ENCODE measurements at regions not wholly inside any gene's neighbourhood (a gene's known extent, or its start where the extent isn't known, plus 50 kb on each side); places are given as distances from the start of the nearest gene placed in this dataset.

DNA sequence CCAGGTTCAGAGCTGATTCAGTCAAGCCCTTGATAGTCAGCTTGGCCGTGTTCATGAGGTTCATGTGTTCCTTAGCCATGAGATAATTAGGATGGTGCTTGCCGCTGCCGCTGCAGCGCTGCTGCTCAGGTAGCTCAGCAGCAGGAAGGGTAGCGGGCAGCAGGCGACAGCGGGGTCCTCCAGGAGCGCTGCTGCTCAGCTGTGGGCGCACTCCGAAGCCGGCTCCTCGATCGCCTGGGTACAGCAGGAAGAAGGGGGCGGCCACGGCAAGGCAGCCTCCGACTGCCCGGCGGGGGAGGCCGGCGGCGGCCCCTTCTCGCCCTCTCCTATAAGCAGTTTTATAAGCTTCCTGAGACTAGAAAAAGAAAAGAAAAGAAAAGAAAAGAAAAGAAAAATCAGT, 1253.6 kb downstream of the EFNA5 start:
- H3K79me2 ChIP-seq (ENCODE audit: insufficient read depth, low read length): no peaks in the 10 kb centered on the region
- H3K9me3 Mint-ChIP-seq (ENCODE audit: unreplicated experiment): no peaks in the 10 kb centered on the region
- H3K27me3 ChIP-seq (ENCODE audit: insufficient read depth, low read length): peaks cover 3% of the 10 kb centered on the region
- TF ChIP-seq, protein P1, sequence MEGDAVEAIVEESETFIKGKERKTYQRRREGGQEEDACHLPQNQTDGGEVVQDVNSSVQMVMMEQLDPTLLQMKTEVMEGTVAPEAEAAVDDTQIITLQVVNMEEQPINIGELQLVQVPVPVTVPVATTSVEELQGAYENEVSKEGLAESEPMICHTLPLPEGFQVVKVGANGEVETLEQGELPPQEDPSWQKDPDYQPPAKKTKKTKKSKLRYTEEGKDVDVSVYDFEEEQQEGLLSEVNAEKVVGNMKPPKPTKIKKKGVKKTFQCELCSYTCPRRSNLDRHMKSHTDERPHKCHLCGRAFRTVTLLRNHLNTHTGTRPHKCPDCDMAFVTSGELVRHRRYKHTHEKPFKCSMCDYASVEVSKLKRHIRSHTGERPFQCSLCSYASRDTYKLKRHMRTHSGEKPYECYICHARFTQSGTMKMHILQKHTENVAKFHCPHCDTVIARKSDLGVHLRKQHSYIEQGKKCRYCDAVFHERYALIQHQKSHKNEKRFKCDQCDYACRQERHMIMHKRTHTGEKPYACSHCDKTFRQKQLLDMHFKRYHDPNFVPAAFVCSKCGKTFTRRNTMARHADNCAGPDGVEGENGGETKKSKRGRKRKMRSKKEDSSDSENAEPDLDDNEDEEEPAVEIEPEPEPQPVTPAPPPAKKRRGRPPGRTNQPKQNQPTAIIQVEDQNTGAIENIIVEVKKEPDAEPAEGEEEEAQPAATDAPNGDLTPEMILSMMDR (IDR thresholded peaks at IDR 0.05; ENCODE audit: insufficient read depth, low read depth, low read length): no peak
- no peak for TF ChIP-seq EZH2 (IDR thresholded peaks at IDR 0.05; ENCODE audit: insufficient read depth, low read length)
- H3K27ac Mint-ChIP-seq (ENCODE audit: unreplicated experiment): no peak overlapping the region
- H3K27me3 Mint-ChIP-seq (ENCODE audit: low read depth, unreplicated experiment): no peaks in the 10 kb centered on the region
- H3K4me1 Mint-ChIP-seq (ENCODE audit: low read depth, unreplicated experiment): peaks cover 17% of the 10 kb centered on the region
- no peaks in the 10 kb centered on the region for H3K36me3 ChIP-seq (ENCODE audit: insufficient read depth, low read length)
- no peaks in the 10 kb centered on the region for H3K36me3 Mint-ChIP-seq (ENCODE audit: low read depth, unreplicated experiment)
- no peak overlapping the region for H3K9ac ChIP-seq (ENCODE audit: low read length)
- no peaks in the 10 kb centered on the region for H4K20me1 ChIP-seq (ENCODE audit: insufficient read depth, low read length)
- DNase-seq (ENCODE audit: low read depth): no peak
- no peak overlapping the region for H3K4me2 ChIP-seq (ENCODE audit: low read length)
- no peak overlapping the region for H2AFZ ChIP-seq (ENCODE audit: low read depth, low read length)
- peaks cover 6% of the 10 kb centered on the region for H3K4me1 ChIP-seq (ENCODE audit: insufficient read depth, low read length)
- H3K4me3 Mint-ChIP-seq (ENCODE audit: unreplicated experiment): no peak overlapping the region
- no peak overlapping the region for H3K27ac ChIP-seq (ENCODE audit: low read depth, low read length)
- no peaks in the 10 kb centered on the region for H3K9me3 ChIP-seq (ENCODE audit: insufficient read depth, low read depth, low read length)
- FAIRE-seq: no peak
- H3K4me3 ChIP-seq (ENCODE audit: insufficient read depth, low read depth, low read length): no peak overlapping the region

DNA sequence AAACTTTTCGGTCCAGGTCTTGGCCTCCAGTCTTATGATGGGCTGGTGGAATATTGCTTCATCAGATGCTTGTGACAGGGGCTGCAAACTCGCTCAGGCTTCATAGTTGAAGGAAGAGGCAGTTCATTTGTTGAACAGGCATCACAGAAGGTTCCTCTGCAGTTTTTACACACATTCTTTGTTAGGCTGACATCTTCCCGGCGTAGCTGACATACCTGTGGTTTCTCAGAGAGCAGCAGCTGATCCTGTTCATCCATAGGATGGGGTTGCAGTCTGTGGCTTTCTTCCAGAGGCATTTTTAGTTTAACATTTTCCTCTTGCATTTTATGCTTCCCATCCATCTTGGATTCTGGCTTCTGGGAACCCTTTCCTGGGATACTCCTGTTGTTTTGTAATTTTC, 1255.2 kb downstream of the EFNA5 start:
- Histone ChIP-seq H3K4me3 (ENCODE audit: insufficient read depth, low read depth, low read length) (no peak overlapping the region), H3K27me3 (ENCODE audit: insufficient read depth, low read length) (peaks cover 3% of the 10 kb centered on the region), H2AFZ (ENCODE audit: low read depth, low read length) (no peak overlapping the region), H3K36me3 (ENCODE audit: insufficient read depth, low read length) (no peaks in the 10 kb centered on the region), H4K20me1 (ENCODE audit: insufficient read depth, low read length) (no peaks in the 10 kb centered on the region), H3K9ac (ENCODE audit: low read length) (no peak overlapping the region), H3K4me2 (ENCODE audit: low read length) (peak overlapping the region; percentile 19), H3K4me1 (ENCODE audit: insufficient read depth, low read length) (peaks cover 6% of the 10 kb centered on the region), H3K79me2 (ENCODE audit: insufficient read depth, low read length) (no peaks in the 10 kb centered on the region), H3K9me3 (ENCODE audit: insufficient read depth, low read depth, low read length) (no peaks in the 10 kb centered on the region), H3K27ac (ENCODE audit: low read depth, low read length) (no peak overlapping the region)
- Mint-ChIP-seq H3K27me3 (ENCODE audit: low read depth, unreplicated experiment) (no peaks in the 10 kb centered on the region), H3K4me1 (ENCODE audit: low read depth, unreplicated experiment) (peaks cover 17% of the 10 kb centered on the region), H3K27ac (ENCODE audit: unreplicated experiment) (peak overlapping the region; percentile 96), H3K4me3 (ENCODE audit: unreplicated experiment) (peak overlapping the region; percentile 15), H3K9me3 (ENCODE audit: unreplicated experiment) (no peaks in the 10 kb centered on the region), H3K36me3 (ENCODE audit: low read depth, unreplicated experiment) (no peaks in the 10 kb centered on the region)
- FAIRE-seq (peak; percentile 93), DNase-seq (ENCODE audit: low read depth) (peak; percentile 94)
- TF ChIP-seq, protein P1 (IDR thresholded peaks at IDR 0.05; ENCODE audit: insufficient read depth, low read depth, low read length): no peak
- TF ChIP-seq EZH2 (IDR thresholded peaks at IDR 0.05; ENCODE audit: insufficient read depth, low read length): no peak

DNA sequence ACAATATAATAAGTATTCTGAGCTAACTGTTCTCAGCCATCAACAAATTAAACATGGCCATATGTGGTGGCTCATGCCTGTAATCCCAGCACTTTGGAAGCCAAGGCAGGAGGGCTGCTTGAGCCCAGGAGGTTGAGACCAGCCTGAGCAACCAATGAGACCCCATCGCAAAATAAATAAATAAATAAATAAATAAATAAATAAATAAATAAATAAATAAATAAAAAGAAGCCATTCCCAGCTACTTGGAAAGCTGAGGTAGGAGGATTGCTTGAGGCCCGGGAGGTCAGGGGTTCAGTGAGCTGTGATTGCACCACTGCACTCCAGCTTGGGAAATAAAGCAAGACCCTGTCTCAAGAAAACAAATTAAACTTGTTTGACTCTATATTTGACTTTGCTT, 1256.4 kb downstream of the EFNA5 start:
- Histone ChIP-seq H4K20me1 (ENCODE audit: insufficient read depth, low read length) (no peaks in the 10 kb centered on the region), H3K9ac (ENCODE audit: low read length) (no peak overlapping the region), H3K27me3 (ENCODE audit: insufficient read depth, low read length) (peaks cover 3% of the 10 kb centered on the region), H3K79me2 (ENCODE audit: insufficient read depth, low read length) (no peaks in the 10 kb centered on the region), H3K27ac (ENCODE audit: low read depth, low read length) (no peak overlapping the region), H2AFZ (ENCODE audit: low read depth, low read length) (no peak overlapping the region), H3K9me3 (ENCODE audit: insufficient read depth, low read depth, low read length) (no peaks in the 10 kb centered on the region), H3K4me3 (ENCODE audit: insufficient read depth, low read depth, low read length) (no peak overlapping the region), H3K4me2 (ENCODE audit: low read length) (no peak overlapping the region), H3K4me1 (ENCODE audit: insufficient read depth, low read length) (peaks cover 6% of the 10 kb centered on the region), H3K36me3 (ENCODE audit: insufficient read depth, low read length) (no peaks in the 10 kb centered on the region)
- H3K4me3 Mint-ChIP-seq (ENCODE audit: unreplicated experiment): no peak overlapping the region
- TF ChIP-seq, protein P1 (IDR thresholded peaks at IDR 0.05; ENCODE audit: insufficient read depth, low read depth, low read length): no peak
- TF ChIP-seq EZH2 (IDR thresholded peaks at IDR 0.05; ENCODE audit: insufficient read depth, low read length): no peak
- no peak overlapping the region for H3K27ac Mint-ChIP-seq (ENCODE audit: unreplicated experiment)
- H3K4me1 Mint-ChIP-seq (ENCODE audit: low read depth, unreplicated experiment): peaks cover 17% of the 10 kb centered on the region
- DNase-seq (ENCODE audit: low read depth) (no peak), FAIRE-seq (no peak)
- no peaks in the 10 kb centered on the region for H3K9me3 Mint-ChIP-seq (ENCODE audit: unreplicated experiment)
- H3K36me3 Mint-ChIP-seq (ENCODE audit: low read depth, unreplicated experiment): no peaks in the 10 kb centered on the region
- H3K27me3 Mint-ChIP-seq (ENCODE audit: low read depth, unreplicated experiment): no peaks in the 10 kb centered on the region

Data from astrocyte (in vitro differentiated cells and primary cell).